Parathyroid adenoma (tissue), 2 donors: ENCODE measurements at regions not wholly inside any gene's neighbourhood (a gene's known extent, or its start where the extent isn't known, plus 50 kb on each side); places are given as distances from the start of the nearest gene placed in this dataset.

ENCODE experiments used
- H2AFZ ChIP-seq: fragments of 300-600 bp; sonication (generic); one replicate; pipeline ENCODE4 v1.7.0; 2017; ENCODE audit warnings: antibody characterized with exemption, mild to moderate bottlenecking
- H3K27ac ChIP-seq: fragments of 300-600 bp; sonication (generic); one replicate; pipeline ENCODE4 v1.7.0; 2017
- H3K27me3 ChIP-seq: fragments of 300-600 bp; sonication (generic); one replicate; pipeline ENCODE4 v1.7.0; 2017; ENCODE audit warnings: low read length; ENCODE audit not compliant: control insufficient read depth, insufficient read depth
- H3K36me3 ChIP-seq: fragments of 300-600 bp; sonication (generic); one replicate; pipeline ENCODE4 v1.7.0; 2017; ENCODE audit warnings: low read length; ENCODE audit not compliant: control insufficient read depth, insufficient read depth
- H3K4me1 ChIP-seq: fragments of 300-600 bp; sonication (generic); one replicate; pipeline ENCODE4 v1.7.0; 2017; ENCODE audit warnings: control low read depth
- H3K4me2 ChIP-seq: fragments of 300-600 bp; sonication (generic); one replicate; pipeline ENCODE4 v1.7.0; 2017; ENCODE audit warnings: low read length
- H3K4me3 ChIP-seq: fragments of 300-600 bp; sonication (generic); one replicate; pipeline ENCODE4 v1.7.0; 2017; ENCODE audit warnings: low read depth, low read length
- H3K79me2 ChIP-seq: fragments of 300-600 bp; sonication (generic); one replicate; pipeline ENCODE4 v1.7.0; 2017; ENCODE audit warnings: control low read depth
- H3K9ac ChIP-seq: fragments of 300-600 bp; sonication (generic); one replicate; pipeline ENCODE4 v1.7.0; 2017; ENCODE audit warnings: mild to moderate bottlenecking
- H3K9me3 ChIP-seq: fragments of 300-600 bp; sonication (generic); one replicate; pipeline ENCODE4 v1.7.0; 2017; ENCODE audit warnings: low read length; ENCODE audit not compliant: control insufficient read depth
- TF ChIP-seq, protein P1 (sequence below): fragments of 300-600 bp; sonication (generic); IDR thresholded peaks from one replicate; pipeline ENCODE4 v1.7.0; 2017; ENCODE audit warnings: antibody characterized with exemption, mild to moderate bottlenecking
- donor health status: primary hyperparathyroidism.

DNA sequence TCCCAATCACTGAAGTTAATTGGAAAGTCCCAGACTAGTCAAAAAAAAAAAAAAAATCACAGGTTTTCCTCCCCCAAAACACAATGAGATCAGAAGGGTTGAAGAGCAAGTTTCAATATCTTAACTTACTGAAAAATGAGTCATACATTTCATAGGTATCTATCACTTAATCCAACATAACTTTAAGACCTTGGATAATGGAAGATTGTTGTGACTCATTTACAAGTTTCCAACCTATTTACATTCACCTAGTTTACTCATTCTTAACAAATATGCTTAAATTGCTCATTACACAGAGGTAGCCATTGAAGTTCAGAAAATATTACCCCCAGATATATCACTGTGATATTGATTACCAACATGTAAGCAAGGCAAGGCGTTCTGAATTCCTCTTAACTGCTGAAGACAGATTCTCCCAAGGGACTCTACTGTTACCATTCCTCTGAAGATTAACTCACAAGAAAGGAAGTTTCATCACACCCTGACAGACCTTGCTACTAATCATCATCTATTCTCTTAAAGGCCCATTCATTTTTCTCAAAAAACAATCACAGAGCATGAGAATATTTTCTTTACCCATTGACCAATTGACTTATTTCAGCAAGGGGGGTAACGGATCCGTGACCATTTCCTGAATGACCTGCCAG is 563.8 kb downstream of the TLE1 start:
- TF ChIP-seq, protein P1, sequence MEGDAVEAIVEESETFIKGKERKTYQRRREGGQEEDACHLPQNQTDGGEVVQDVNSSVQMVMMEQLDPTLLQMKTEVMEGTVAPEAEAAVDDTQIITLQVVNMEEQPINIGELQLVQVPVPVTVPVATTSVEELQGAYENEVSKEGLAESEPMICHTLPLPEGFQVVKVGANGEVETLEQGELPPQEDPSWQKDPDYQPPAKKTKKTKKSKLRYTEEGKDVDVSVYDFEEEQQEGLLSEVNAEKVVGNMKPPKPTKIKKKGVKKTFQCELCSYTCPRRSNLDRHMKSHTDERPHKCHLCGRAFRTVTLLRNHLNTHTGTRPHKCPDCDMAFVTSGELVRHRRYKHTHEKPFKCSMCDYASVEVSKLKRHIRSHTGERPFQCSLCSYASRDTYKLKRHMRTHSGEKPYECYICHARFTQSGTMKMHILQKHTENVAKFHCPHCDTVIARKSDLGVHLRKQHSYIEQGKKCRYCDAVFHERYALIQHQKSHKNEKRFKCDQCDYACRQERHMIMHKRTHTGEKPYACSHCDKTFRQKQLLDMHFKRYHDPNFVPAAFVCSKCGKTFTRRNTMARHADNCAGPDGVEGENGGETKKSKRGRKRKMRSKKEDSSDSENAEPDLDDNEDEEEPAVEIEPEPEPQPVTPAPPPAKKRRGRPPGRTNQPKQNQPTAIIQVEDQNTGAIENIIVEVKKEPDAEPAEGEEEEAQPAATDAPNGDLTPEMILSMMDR, result no peak
- Histone ChIP-seq H3K4me1 (no peaks in the 10 kb centered on the region), H3K4me3 (no peak overlapping the region)

DNA sequence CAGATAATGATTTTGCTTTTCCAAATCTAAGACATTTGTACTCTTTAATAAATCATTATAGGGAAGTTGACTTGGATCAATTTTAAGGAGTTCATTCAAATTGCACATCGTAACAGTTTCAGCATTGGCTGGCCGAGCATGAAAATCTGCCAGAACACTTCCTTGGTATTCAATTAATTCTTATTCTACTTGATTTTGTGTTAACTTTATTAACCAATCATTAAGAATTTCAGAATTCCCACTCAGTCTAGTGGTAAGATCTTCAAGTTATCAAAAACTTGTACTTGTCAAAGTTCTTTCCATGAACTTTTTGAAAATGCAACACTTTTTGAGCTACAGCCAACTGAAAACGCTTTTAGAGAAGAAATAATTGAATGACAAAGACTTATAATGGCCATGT is 565.8 kb downstream of the TLE1 start:
- H3K4me1 ChIP-seq, result no peaks in the 10 kb centered on the region
- H3K27me3 ChIP-seq, result no peaks in the 10 kb centered on the region
- H2AFZ ChIP-seq, result no peak overlapping the region
- H3K9ac ChIP-seq, result no peak overlapping the region
- no peak overlapping the region for H3K4me3 ChIP-seq
- H3K36me3 ChIP-seq, result no peaks in the 10 kb centered on the region
- no peaks in the 10 kb centered on the region for H3K9me3 ChIP-seq
- H3K4me2 ChIP-seq, result no peak overlapping the region
- no peak overlapping the region for H3K27ac ChIP-seq
- TF ChIP-seq, protein P1, result no peak
- no peaks in the 10 kb centered on the region for H3K79me2 ChIP-seq

More for the DNA sequence above, 563.8 kb downstream of the TLE1 start:
- no peaks in the 10 kb centered on the region for H3K36me3 ChIP-seq
- no peak overlapping the region for H3K9ac ChIP-seq
- no peaks in the 10 kb centered on the region for H3K9me3 ChIP-seq
- no peaks in the 10 kb centered on the region for H3K79me2 ChIP-seq
- no peaks in the 10 kb centered on the region for H3K27me3 ChIP-seq
- no peak overlapping the region for H2AFZ ChIP-seq
- no peak overlapping the region for H3K27ac ChIP-seq
- H3K4me2 ChIP-seq, result no peak overlapping the region

- H3K27me3 ChIP-seq, result no peaks in the 10 kb centered on the region
- no peaks in the 10 kb centered on the region for H3K36me3 ChIP-seq
- H3K4me1 ChIP-seq, result no peaks in the 10 kb centered on the region
- no peak overlapping the region for H2AFZ ChIP-seq
- H3K9ac ChIP-seq, result no peak overlapping the region
- H3K27ac ChIP-seq, result no peak overlapping the region
- no peaks in the 10 kb centered on the region for H3K9me3 ChIP-seq
- no peaks in the 10 kb centered on the region for H3K79me2 ChIP-seq
- H3K4me2 ChIP-seq, result no peak overlapping the region
- TF ChIP-seq, protein P1, result no peak
- no peak overlapping the region for H3K4me3 ChIP-seq
These were observed 566.6 kb downstream of the TLE1 start for GRCh38 chr9:81122749-81123148.

DNA sequence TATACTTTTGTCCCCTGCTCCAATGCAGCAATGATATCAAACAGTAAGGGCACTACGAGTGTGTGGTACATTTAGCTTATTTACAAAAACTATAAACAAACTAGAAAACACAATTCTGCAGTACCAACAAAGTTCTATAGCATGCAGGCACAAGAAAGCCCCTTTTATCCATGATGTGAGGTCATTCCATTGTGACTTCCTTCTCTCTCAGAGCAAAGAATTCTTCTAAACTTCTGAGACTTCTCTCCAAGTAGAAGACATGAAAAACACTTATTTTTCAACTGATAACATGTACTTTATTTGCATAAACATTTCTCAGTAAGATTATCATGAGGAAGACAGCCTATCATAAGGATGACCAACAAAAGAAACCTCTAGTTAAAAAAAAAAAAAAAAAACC is 569.8 kb downstream of the TLE1 start:
- Histone ChIP-seq H3K27me3 (no peaks in the 10 kb centered on the region), H3K9ac (no peak overlapping the region), H3K4me2 (no peak overlapping the region), H3K4me1 (no peaks in the 10 kb centered on the region), H3K36me3 (no peaks in the 10 kb centered on the region), H3K27ac (no peak overlapping the region), H3K9me3 (no peaks in the 10 kb centered on the region), H3K4me3 (no peak overlapping the region), H3K79me2 (no peaks in the 10 kb centered on the region), H2AFZ (no peak overlapping the region)
- TF ChIP-seq, protein P1, result no peak

- Histone ChIP-seq H3K9ac (no peak overlapping the region), H3K9me3 (no peaks in the 10 kb centered on the region), H3K27ac (no peak overlapping the region), H3K4me2 (no peak overlapping the region), H3K36me3 (no peaks in the 10 kb centered on the region), H3K27me3 (no peaks in the 10 kb centered on the region), H3K79me2 (no peaks in the 10 kb centered on the region), H3K4me1 (no peaks in the 10 kb centered on the region), H2AFZ (no peak overlapping the region), H3K4me3 (no peak overlapping the region)
- TF ChIP-seq, protein P1, result no peak
These were observed 570.9 kb downstream of the TLE1 start for GRCh38 chr9:81118416-81118815.
